T-helper 17 cell (primary cell): ENCODE measurements at regions not wholly inside any gene's neighbourhood (a gene's known extent, or its start where the extent isn't known, plus 50 kb on each side); places are given as distances from the start of the nearest gene placed in this dataset.

ENCODE experiments used
- ATAC-seq: fragments of 150-1000 bp; cut with Tn5 transposase; 2 replicates; pipeline ENCODE4 v1.10.0; 2021; ENCODE audit warnings: mild to moderate bottlenecking, moderate library complexity
- DNase-seq, 3 donors: peaks; one replicate each; pipeline versions ENCODE4 v3.0.0 to v3.0.0-alpha.2; 2020 to 2021
- H3K9me3 ChIP-seq: one replicate; pipeline ENCODE4 v1.7.0; 2013; ENCODE audit warnings: low read length, mild to moderate bottlenecking; ENCODE audit not compliant: control insufficient read depth, poor library complexity, severe bottlenecking
- H3K27ac Mint-ChIP-seq: one replicate; pipeline ENCODE4 v1.8.0; 2022; ENCODE audit warnings: mild to moderate bottlenecking, moderate library complexity, mixed read lengths
- H3K27me3 Mint-ChIP-seq: one replicate; pipeline ENCODE4 v1.8.0; 2022; ENCODE audit warnings: mixed read lengths
- H3K36me3 Mint-ChIP-seq: one replicate; pipeline ENCODE4 v1.8.0; 2022; ENCODE audit warnings: low read depth, mixed read lengths
- H3K4me1 Mint-ChIP-seq: one replicate; pipeline ENCODE4 v1.8.0; 2022; ENCODE audit warnings: mild to moderate bottlenecking, mixed read lengths
- H3K4me3 Mint-ChIP-seq: one replicate; pipeline ENCODE4 v1.8.0; 2022; ENCODE audit warnings: mild to moderate bottlenecking, moderate library complexity, mixed read lengths

- Mint-ChIP-seq H3K4me3 (no peak overlapping the region), H3K36me3 (peaks cover 3% of the 10 kb centered on the region), H3K4me1 (no peaks in the 10 kb centered on the region), H3K27ac (no peak overlapping the region), H3K27me3 (no peaks in the 10 kb centered on the region)
- ATAC-seq (no peak), DNase-seq (no peak)
- no peaks in the 10 kb centered on the region for H3K9me3 ChIP-seq
Observed at GRCh38 chr22:26847046-26847445, 189.7 kb downstream of the MIAT start.

GRCh38 chr22:26847816-26848215 is 190.4 kb downstream of the MIAT start:
- no peaks in the 10 kb centered on the region for H3K9me3 ChIP-seq
- ATAC-seq (no peak), DNase-seq (no peak)
- Mint-ChIP-seq H3K27me3 (no peaks in the 10 kb centered on the region), H3K36me3 (peaks cover 3% of the 10 kb centered on the region), H3K4me3 (no peak overlapping the region), H3K27ac (no peak overlapping the region), H3K4me1 (no peaks in the 10 kb centered on the region)

DNA sequence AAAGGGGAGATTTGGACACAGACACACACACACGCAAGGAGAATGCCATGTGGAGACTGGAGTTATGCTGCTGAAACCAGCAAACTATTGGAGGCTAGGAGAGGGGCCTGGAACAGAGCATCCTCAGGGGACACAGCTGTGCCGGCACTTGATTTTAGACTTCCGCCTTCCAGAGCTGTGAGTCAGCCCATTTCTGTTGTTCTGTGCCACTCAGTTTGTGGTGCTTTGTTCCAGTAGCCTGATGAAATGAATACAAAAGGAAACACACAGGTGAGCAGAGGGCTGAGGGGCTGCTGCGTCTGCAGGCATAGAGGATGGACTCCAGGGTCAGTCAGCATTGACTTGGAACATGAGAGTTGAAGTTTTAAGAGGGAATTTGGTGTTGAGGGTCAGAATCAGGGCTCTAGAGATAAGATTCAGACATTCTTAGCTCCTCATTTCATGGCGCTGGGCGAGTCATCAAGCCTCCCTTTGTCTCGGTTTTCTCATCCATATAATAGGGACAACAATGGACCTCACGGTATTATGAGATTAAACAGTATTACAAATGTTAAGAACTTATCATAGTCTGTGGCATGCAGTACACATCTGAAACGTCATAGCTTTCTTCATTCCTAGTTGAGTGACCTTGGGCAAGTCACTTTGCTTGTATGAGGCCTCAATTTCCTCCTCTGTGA is 191.0 kb downstream of the MIAT start:
- Mint-ChIP-seq H3K36me3 (peaks cover 5% of the 10 kb centered on the region), H3K4me3 (no peak overlapping the region)

DNA sequence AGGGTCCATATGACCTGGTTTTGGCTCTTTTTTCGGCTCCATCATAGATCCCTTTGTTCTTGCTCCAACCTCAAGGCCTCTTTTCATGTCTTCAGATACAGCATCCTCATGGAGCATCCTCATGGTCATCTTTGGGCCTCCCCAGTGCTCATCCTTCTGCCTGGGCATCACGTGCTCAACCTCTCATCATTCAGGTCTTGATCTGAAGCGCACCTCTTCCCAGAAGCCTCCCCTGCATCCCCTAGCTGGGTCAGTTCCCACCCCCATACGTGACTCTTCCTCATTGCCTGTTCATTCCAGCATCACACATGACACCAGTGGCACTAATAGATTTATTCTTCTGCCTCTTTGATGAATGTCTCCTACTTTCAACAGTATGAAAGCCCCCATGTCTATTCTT is 192.2 kb downstream of the MIAT start:
- no peak overlapping the region for H3K27ac Mint-ChIP-seq
- ATAC-seq = no peak
- H3K4me1 Mint-ChIP-seq = no peaks in the 10 kb centered on the region
- no peak for DNase-seq
- no peaks in the 10 kb centered on the region for H3K27me3 Mint-ChIP-seq
- no peak overlapping the region for H3K4me3 Mint-ChIP-seq
- H3K9me3 ChIP-seq = no peaks in the 10 kb centered on the region
- H3K36me3 Mint-ChIP-seq = peaks cover 2% of the 10 kb centered on the region

More for the DNA sequence above, 191.0 kb downstream of the MIAT start:
- no peak overlapping the region for H3K27ac Mint-ChIP-seq
- no peaks in the 10 kb centered on the region for H3K27me3 Mint-ChIP-seq
- DNase-seq (no peak), ATAC-seq (no peak)
- no peaks in the 10 kb centered on the region for H3K4me1 Mint-ChIP-seq
- no peaks in the 10 kb centered on the region for H3K9me3 ChIP-seq

- no peaks in the 10 kb centered on the region for H3K9me3 ChIP-seq
- no peak for ATAC-seq
- no peaks in the 10 kb centered on the region for H3K27me3 Mint-ChIP-seq
- H3K36me3 Mint-ChIP-seq = peaks cover 2% of the 10 kb centered on the region
- DNase-seq = no peak
- H3K4me3 Mint-ChIP-seq = no peak overlapping the region
- H3K27ac Mint-ChIP-seq = no peak overlapping the region
- no peaks in the 10 kb centered on the region for H3K4me1 Mint-ChIP-seq
Observed at GRCh38 chr22:26851125-26851524, 193.7 kb downstream of the MIAT start.

- Mint-ChIP-seq H3K4me1 (no peaks in the 10 kb centered on the region), H3K4me3 (no peak overlapping the region), H3K36me3 (peaks cover 2% of the 10 kb centered on the region), H3K27ac (no peak overlapping the region), H3K27me3 (no peaks in the 10 kb centered on the region)
- ATAC-seq = no peak
- no peak for DNase-seq
- H3K9me3 ChIP-seq = no peaks in the 10 kb centered on the region
Observed at GRCh38 chr22:26852176-26852575, 194.8 kb downstream of the MIAT start.

DNA sequence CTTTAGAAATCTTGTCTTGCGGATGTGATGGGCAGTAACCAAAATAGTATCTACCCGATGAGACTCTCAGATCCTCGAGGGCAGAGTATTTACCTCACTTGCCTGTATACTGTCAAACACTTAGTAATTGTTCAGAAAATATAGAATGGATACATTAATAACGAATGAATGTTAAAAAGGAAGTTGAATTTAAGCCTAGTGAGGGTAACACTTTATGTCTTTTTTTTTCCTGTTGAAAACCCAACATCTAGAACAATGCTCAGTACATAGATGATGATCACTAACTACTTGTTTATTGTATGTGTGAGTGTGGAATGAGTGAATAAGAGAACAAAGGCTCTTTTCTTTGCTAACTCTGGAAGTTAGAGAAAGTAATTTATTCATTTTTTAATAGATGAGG is 195.7 kb downstream of the MIAT start:
- Mint-ChIP-seq H3K27ac (no peak overlapping the region), H3K4me1 (no peaks in the 10 kb centered on the region), H3K4me3 (no peak overlapping the region), H3K36me3 (peaks cover 2% of the 10 kb centered on the region), H3K27me3 (no peaks in the 10 kb centered on the region)
- ATAC-seq = no peak
- no peak for DNase-seq
- H3K9me3 ChIP-seq = no peaks in the 10 kb centered on the region

GRCh38 chr22:26853495-26853894 is 196.1 kb downstream of the MIAT start:
- DNase-seq (no peak), ATAC-seq (no peak)
- H3K4me3 Mint-ChIP-seq = no peak overlapping the region
- peaks cover 5% of the 10 kb centered on the region for H3K36me3 Mint-ChIP-seq
- no peaks in the 10 kb centered on the region for H3K9me3 ChIP-seq
- no peaks in the 10 kb centered on the region for H3K27me3 Mint-ChIP-seq
- H3K27ac Mint-ChIP-seq = no peak overlapping the region
- H3K4me1 Mint-ChIP-seq = no peaks in the 10 kb centered on the region

DNA sequence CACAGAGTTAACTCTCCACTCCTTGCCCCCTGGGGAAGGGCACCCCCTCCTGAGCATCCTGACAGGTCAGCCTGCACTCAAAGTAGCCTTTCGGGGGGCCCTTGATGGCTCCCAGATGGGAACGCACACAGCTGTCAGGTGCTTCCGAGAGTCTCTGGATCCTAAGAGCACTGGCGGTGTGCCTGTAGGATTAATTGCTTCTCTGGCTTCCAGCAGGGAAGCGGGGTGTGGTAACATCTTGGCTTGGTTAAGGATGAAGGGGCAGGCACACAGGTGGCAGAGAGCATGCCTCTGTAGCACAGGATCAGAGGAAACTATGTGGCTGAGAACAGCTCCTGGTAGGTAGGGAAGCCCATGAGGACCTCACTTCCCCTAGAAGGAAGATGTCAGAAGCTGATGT is 199.8 kb downstream of the MIAT start:
- Mint-ChIP-seq H3K36me3 (peaks cover 5% of the 10 kb centered on the region), H3K27ac (no peak overlapping the region), H3K27me3 (no peaks in the 10 kb centered on the region), H3K4me1 (no peaks in the 10 kb centered on the region), H3K4me3 (no peak overlapping the region)
- no peak for DNase-seq
- ATAC-seq = no peak
- no peaks in the 10 kb centered on the region for H3K9me3 ChIP-seq

DNA sequence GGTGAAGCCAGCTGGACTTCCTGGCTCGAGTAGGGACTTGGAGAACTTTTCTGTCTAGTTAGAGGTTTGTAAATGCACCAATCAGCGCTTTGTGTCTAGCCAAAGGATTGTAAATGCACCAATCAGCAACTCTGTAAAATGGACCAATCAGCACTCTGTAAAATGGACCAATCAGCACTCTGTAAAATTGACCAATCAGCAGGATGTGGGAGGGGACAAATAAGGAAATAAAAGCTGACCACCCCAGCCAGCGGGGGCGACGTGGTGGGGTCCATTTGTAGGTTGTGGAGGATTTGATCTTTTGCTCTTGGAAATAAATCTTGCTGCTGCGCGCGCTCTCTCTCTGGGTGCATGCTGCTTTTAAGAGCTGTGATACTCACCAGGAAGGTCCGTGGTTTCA is 202.9 kb downstream of the MIAT start:
- H3K9me3 ChIP-seq = no peaks in the 10 kb centered on the region
- H3K4me3 Mint-ChIP-seq = no peak overlapping the region
- H3K36me3 Mint-ChIP-seq = peaks cover 5% of the 10 kb centered on the region
- DNase-seq = no peak
- no peaks in the 10 kb centered on the region for H3K4me1 Mint-ChIP-seq
- no peaks in the 10 kb centered on the region for H3K27me3 Mint-ChIP-seq
- H3K27ac Mint-ChIP-seq = no peak overlapping the region
- no peak for ATAC-seq

DNA sequence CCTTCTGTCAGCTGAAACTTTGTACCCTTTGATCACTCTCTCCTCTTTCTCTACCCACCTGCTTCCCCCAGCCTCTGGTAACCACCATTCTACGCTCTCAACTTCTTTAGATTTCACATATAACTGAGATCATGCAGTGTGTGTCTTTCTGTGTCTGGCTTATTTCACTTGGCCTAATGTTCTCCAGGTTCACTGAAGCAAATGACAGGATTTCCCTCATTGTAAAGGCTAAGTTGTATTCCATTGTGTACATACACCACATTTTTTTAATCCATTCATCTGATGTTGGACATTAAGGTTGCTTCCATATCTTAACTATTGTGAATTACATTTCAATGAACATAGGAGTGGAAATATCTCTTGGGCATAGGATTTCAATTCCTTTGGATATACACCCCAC is 207.6 kb downstream of the MIAT start:
- no peak for DNase-seq
- no peaks in the 10 kb centered on the region for H3K9me3 ChIP-seq
- H3K27ac Mint-ChIP-seq = no peak overlapping the region
- H3K27me3 Mint-ChIP-seq = no peaks in the 10 kb centered on the region
- H3K4me3 Mint-ChIP-seq = no peak overlapping the region
- ATAC-seq = no peak
- peaks cover 4% of the 10 kb centered on the region for H3K36me3 Mint-ChIP-seq
- no peaks in the 10 kb centered on the region for H3K4me1 Mint-ChIP-seq

GRCh38 chr22:26883393-26883792 is 226.0 kb downstream of the MIAT start:
- no peaks in the 10 kb centered on the region for H3K4me1 Mint-ChIP-seq
- H3K4me3 Mint-ChIP-seq = no peak overlapping the region
- no peak for ATAC-seq

GRCh38 chr22:26884921-26885320 is 227.5 kb downstream of the MIAT start:
- no peak for ATAC-seq
- H3K4me1 Mint-ChIP-seq = no peaks in the 10 kb centered on the region
- H3K36me3 Mint-ChIP-seq = no peaks in the 10 kb centered on the region
- H3K9me3 ChIP-seq = no peaks in the 10 kb centered on the region
- no peak for DNase-seq
- H3K27me3 Mint-ChIP-seq = peaks cover 2% of the 10 kb centered on the region
- H3K27ac Mint-ChIP-seq = no peak overlapping the region
- no peak overlapping the region for H3K4me3 Mint-ChIP-seq

More at GRCh38 chr22:26883393-26883792, 226.0 kb downstream of the MIAT start:
- H3K27ac Mint-ChIP-seq = no peak overlapping the region
- no peak for DNase-seq
- H3K36me3 Mint-ChIP-seq = no peaks in the 10 kb centered on the region
- no peaks in the 10 kb centered on the region for H3K9me3 ChIP-seq
- H3K27me3 Mint-ChIP-seq = no peaks in the 10 kb centered on the region

DNA sequence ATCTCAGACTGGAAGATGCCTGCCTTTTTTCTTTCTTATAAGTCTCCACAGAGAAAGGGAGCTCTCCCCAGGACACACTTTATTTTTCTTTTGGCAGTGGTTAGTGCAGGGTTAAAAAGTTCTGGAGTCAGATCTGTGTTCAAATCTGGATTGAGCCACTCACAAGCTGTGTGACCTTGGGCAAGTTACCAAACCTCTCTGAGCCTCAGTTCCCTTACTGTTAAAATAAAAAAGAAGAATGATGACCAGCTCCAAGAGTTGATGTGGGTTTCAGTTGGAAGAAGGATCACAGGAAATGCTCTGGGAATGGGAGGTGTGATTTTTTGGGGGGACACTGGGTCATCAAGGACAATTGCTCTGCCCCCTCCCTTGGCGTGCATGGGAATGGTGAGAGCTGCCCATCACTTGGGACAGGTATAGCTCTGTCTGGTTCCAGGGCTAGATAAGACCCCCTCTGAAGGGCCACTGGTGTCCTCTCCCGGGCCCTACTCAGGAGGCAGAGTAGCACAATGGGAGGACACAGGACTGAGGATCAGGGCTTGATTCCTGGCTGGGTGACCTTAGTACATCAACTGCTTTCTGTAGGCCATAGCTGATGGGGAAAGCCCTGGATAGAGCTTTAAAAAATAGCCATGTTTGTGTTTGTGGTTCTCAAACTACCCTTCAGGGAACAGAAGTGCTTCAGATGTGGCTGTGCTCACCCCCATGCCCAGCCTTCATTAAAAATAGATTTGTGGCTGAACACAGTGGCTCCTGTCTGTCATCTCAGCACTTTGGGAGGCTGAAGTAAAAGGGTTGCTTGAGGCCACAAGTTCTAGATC is 228.3 kb downstream of the MIAT start:
- ATAC-seq (no peak), DNase-seq (no peak)
- H3K36me3 Mint-ChIP-seq = no peaks in the 10 kb centered on the region
- no peaks in the 10 kb centered on the region for H3K4me1 Mint-ChIP-seq
- H3K27me3 Mint-ChIP-seq = peaks cover 6% of the 10 kb centered on the region
- H3K9me3 ChIP-seq = no peaks in the 10 kb centered on the region
- no peak overlapping the region for H3K4me3 Mint-ChIP-seq
- H3K27ac Mint-ChIP-seq = no peak overlapping the region
